Neuronal stem cell (in vitro differentiated cells): ENCODE measurements at regions not wholly inside any gene's neighbourhood (a gene's known extent, or its start where the extent isn't known, plus 50 kb on each side); places are given as distances from the start of the nearest gene placed in this dataset.

Experiments used
- DNase-seq: peaks from one replicate; pipeline ENCODE4 v3.0.0-alpha.2; 2013; ENCODE audit warnings: low spot score
- H2AFZ ChIP-seq: one replicate; pipeline ENCODE4 v1.6.1; 2013; ENCODE audit warnings: mild to moderate bottlenecking, low read length, inconsistent platforms
- H2AK5ac ChIP-seq: 2 replicates; pipeline ENCODE4 v1.6.1; 2013; ENCODE audit warnings: low read depth, mild to moderate bottlenecking, inconsistent platforms, low read length, moderate library complexity, mixed read lengths
- H2BK120ac ChIP-seq: 2 replicates; pipeline ENCODE4 v1.6.1; 2013; ENCODE audit warnings: low read depth, mild to moderate bottlenecking, inconsistent platforms, low read length, moderate library complexity, mixed read lengths
- H2BK12ac ChIP-seq: one replicate; pipeline ENCODE4 v1.6.1; 2013; ENCODE audit warnings: low read length, inconsistent platforms
- H2BK15ac ChIP-seq: 2 replicates; pipeline ENCODE4 v1.6.1; 2013; ENCODE audit warnings: mild to moderate bottlenecking, low read length, inconsistent platforms, mixed read lengths
- H2BK5ac ChIP-seq: one replicate; pipeline ENCODE4 v1.6.1; 2013; ENCODE audit warnings: inconsistent platforms, mild to moderate bottlenecking, low read length, moderate library complexity
- H3K14ac ChIP-seq: one replicate; pipeline ENCODE4 v1.6.1; 2013; ENCODE audit warnings: low read length, inconsistent platforms
- H3K18ac ChIP-seq: 2 replicates; pipeline ENCODE4 v1.6.1; 2013; ENCODE audit warnings: low read length, inconsistent platforms
- H3K23ac ChIP-seq: 2 replicates; pipeline ENCODE4 v1.6.1; 2013; ENCODE audit warnings: low read depth, mild to moderate bottlenecking, mixed read lengths, low read length, inconsistent platforms; ENCODE audit not compliant: poor library complexity
- H3K27ac ChIP-seq: replicated peaks from 3 replicates; pipeline ENCODE4 v1.5.1; 2013; ENCODE audit warnings: low read length, inconsistent platforms
- H3K27me3 ChIP-seq, 3 experiments: 2 replicates each; pipeline ENCODE4 v1.6.1; 2013; ENCODE audit warnings: low read length in 3 of 3, mild to moderate bottlenecking in 2 of 3, inconsistent platforms in 1 of 3, low read depth in 1 of 3, mixed read lengths in 1 of 3, moderate library complexity in 1 of 3; ENCODE audit not compliant: control insufficient read depth in 3 of 3, insufficient read depth in 3 of 3
- H3K36me3 ChIP-seq, 2 donors: replicated peaks in 1 of 2; 2 replicates each; pipeline ENCODE4 v1.6.1; 2013; ENCODE audit warnings: low read length in 2 of 2; ENCODE audit not compliant: control insufficient read depth in 2 of 2, insufficient read depth in 2 of 2
- H3K4ac ChIP-seq: 2 replicates; pipeline ENCODE4 v1.6.1; 2013; ENCODE audit warnings: inconsistent platforms, mild to moderate bottlenecking, low read length, moderate library complexity
- H3K4me1 ChIP-seq, 2 donors: 1 replicate in 1 of 2; 2 replicates in 1 of 2; pipeline ENCODE4 v1.6.1; 2013; ENCODE audit warnings: low read length in 2 of 2, low read depth in 1 of 2; ENCODE audit not compliant: control insufficient read depth in 2 of 2, insufficient read depth in 1 of 2
- H3K4me2 ChIP-seq: one replicate; pipeline ENCODE4 v1.6.1; 2013; ENCODE audit warnings: mild to moderate bottlenecking, low read length, inconsistent platforms; ENCODE audit not compliant: insufficient read depth, poor library complexity, severe bottlenecking
- H3K4me3 ChIP-seq, 2 donors: 2 replicates each; pipeline ENCODE4 v1.5.1; 2013; ENCODE audit warnings: low read length in 2 of 2, mild to moderate bottlenecking in 2 of 2, inconsistent platforms in 1 of 2, moderate library complexity in 1 of 2
- H3K79me1 ChIP-seq: one replicate; pipeline ENCODE4 v1.6.1; 2013; ENCODE audit warnings: low read depth, mild to moderate bottlenecking, inconsistent platforms, low read length, moderate library complexity
- H3K9ac ChIP-seq: one replicate; pipeline ENCODE4 v1.6.1; 2013; ENCODE audit warnings: mild to moderate bottlenecking, low read depth, low read length, inconsistent platforms; ENCODE audit not compliant: poor library complexity
- H3K9me3 ChIP-seq, 2 donors: replicated peaks in 1 of 2; 2 replicates each; pipeline versions ENCODE3 to v1.6.1; 2013; ENCODE audit warnings: low read length in 2 of 2, mild to moderate bottlenecking in 2 of 2, inconsistent platforms in 1 of 2, low read depth in 1 of 2, mixed read lengths in 1 of 2, moderate library complexity in 1 of 2; ENCODE audit not compliant: control insufficient read depth in 2 of 2, insufficient read depth in 1 of 2
- H4K8ac ChIP-seq: one replicate; pipeline ENCODE4 v1.6.1; 2013; ENCODE audit warnings: low read depth, mild to moderate bottlenecking, inconsistent platforms, low read length, moderate library complexity
- H4K91ac ChIP-seq: one replicate; pipeline ENCODE4 v1.6.1; 2013; ENCODE audit warnings: low read length, low read depth, mild to moderate bottlenecking, inconsistent platforms; ENCODE audit not compliant: poor library complexity
- WGBS, 2 donors: extraction: QIAGEN DNeasy Blood & Tissue Kit; methylation state at CpG; one replicate each; pipeline ENCODE4 v1.1.7; 2013; ENCODE audit warnings: missing lambda C conversion rate in 2 of 2, mixed read lengths in 1 of 2; ENCODE audit not compliant: insufficient read length in 2 of 2, insufficient replicate concordance in 1 of 2; ENCODE audit errors: extremely low coverage in 2 of 2; 5-methylcytosine and 5-hydroxymethylcytosine counted together

GRCh38 chr13:100986571-100986970 is 312.0 kb upstream of the TMTC4 start:
- Histone ChIP-seq H3K4me2 (no peak overlapping the region), H2AK5ac (no peak overlapping the region), H3K14ac (no peak overlapping the region), H3K36me3 (no peaks in the 10 kb centered on the region), H3K9me3 (peaks cover 0 to 2% of the 10 kb centered on the region in 2 donors), H3K27ac (no peak overlapping the region), H4K8ac (no peak overlapping the region), H3K23ac (no peak overlapping the region), H3K18ac (no peak overlapping the region), H2BK15ac (no peak overlapping the region), H3K4ac (no peak overlapping the region), H2AFZ (no peak overlapping the region), H3K27me3 (no peaks in the 10 kb centered on the region), H3K4me1 (peaks cover 2 to 5% of the 10 kb centered on the region in 2 donors), H3K4me3 (no peak overlapping the region), H4K91ac (no peak overlapping the region), H2BK12ac (no peak overlapping the region), H3K9ac (no peak overlapping the region), H3K79me1 (no peaks in the 10 kb centered on the region), H2BK5ac (no peak overlapping the region), H2BK120ac (no peak overlapping the region)
- WGBS, 2 donors = no CpG with 5 or more reads among the region's 1 CpG
- no peak for DNase-seq

GRCh38 chr13:100984085-100984705 is 309.6 kb upstream of the TMTC4 start:
- WGBS, 2 donors = no CpG with 5 or more reads among the region's 3 CpGs
- no peak overlapping the region for H3K27ac ChIP-seq
- no peak overlapping the region for H3K4me2 ChIP-seq
- no peak overlapping the region for H3K18ac ChIP-seq
- no peak overlapping the region for H2BK12ac ChIP-seq
- no peak for DNase-seq
- no peak overlapping the region for H3K23ac ChIP-seq
- peaks cover 2 to 5% of the 10 kb centered on the region in 2 donors for H3K4me1 ChIP-seq
- H3K9me3 ChIP-seq = peaks cover 0 to 2% of the 10 kb centered on the region in 2 donors
- no peak overlapping the region for H3K9ac ChIP-seq
- H3K14ac ChIP-seq = no peak overlapping the region
- no peaks in the 10 kb centered on the region for H3K79me1 ChIP-seq
- no peak overlapping the region for H2AFZ ChIP-seq
- H4K91ac ChIP-seq = no peak overlapping the region
- H3K4ac ChIP-seq = no peak overlapping the region
- no peak overlapping the region for H4K8ac ChIP-seq
- H2BK120ac ChIP-seq = no peak overlapping the region
- H2BK5ac ChIP-seq = no peak overlapping the region
- H3K4me3 ChIP-seq = no peak overlapping the region
- H3K27me3 ChIP-seq = no peaks in the 10 kb centered on the region
- H3K36me3 ChIP-seq = no peaks in the 10 kb centered on the region
- no peak overlapping the region for H2AK5ac ChIP-seq
- no peak overlapping the region for H2BK15ac ChIP-seq

- WGBS, 2 donors = no CpG with 5 or more reads among the region's 6 CpGs
These were observed 308.5 kb upstream of the TMTC4 start for GRCh38 chr13:100983111-100983510.

GRCh38 chr13:100980171-100980570 is 305.6 kb upstream of the TMTC4 start:
- Histone ChIP-seq H4K8ac (no peak overlapping the region), H3K4me2 (no peak overlapping the region), H3K14ac (no peak overlapping the region), H3K4me3 (no peak overlapping the region), H3K27ac (no peak overlapping the region), H2BK120ac (no peak overlapping the region), H2AFZ (no peak overlapping the region), H2AK5ac (no peak overlapping the region), H3K27me3 (no peaks in the 10 kb centered on the region), H2BK12ac (no peak overlapping the region), H3K79me1 (no peaks in the 10 kb centered on the region), H4K91ac (no peak overlapping the region), H3K18ac (no peak overlapping the region), H3K36me3 (no peaks in the 10 kb centered on the region), H3K9me3 (no peaks in the 10 kb centered on the region), H2BK5ac (no peak overlapping the region), H3K9ac (no peak overlapping the region), H3K23ac (no peak overlapping the region), H3K4ac (no peak overlapping the region), H3K4me1 (no peaks in the 10 kb centered on the region), H2BK15ac (no peak overlapping the region)
- no peak for DNase-seq

More at GRCh38 chr13:100983111-100983510, 308.5 kb upstream of the TMTC4 start:
- H3K9me3 ChIP-seq = peaks cover 0 to 2% of the 10 kb centered on the region in 2 donors
- H3K4me2 ChIP-seq = no peak overlapping the region
- no peak overlapping the region for H2AFZ ChIP-seq
- H2BK120ac ChIP-seq = no peak overlapping the region
- no peak overlapping the region for H3K9ac ChIP-seq
- no peak overlapping the region for H2BK5ac ChIP-seq
- DNase-seq = no peak
- H3K27me3 ChIP-seq = no peaks in the 10 kb centered on the region
- no peak overlapping the region for H4K91ac ChIP-seq
- no peak overlapping the region for H3K14ac ChIP-seq
- no peak overlapping the region for H3K4ac ChIP-seq
- H3K23ac ChIP-seq = no peak overlapping the region
- H3K18ac ChIP-seq = no peak overlapping the region
- no peak overlapping the region for H3K27ac ChIP-seq
- peaks cover 2 to 5% of the 10 kb centered on the region in 2 donors for H3K4me1 ChIP-seq
- H2BK12ac ChIP-seq = no peak overlapping the region
- H4K8ac ChIP-seq = no peak overlapping the region
- no peak overlapping the region for H2BK15ac ChIP-seq
- H3K36me3 ChIP-seq = no peaks in the 10 kb centered on the region
- no peaks in the 10 kb centered on the region for H3K79me1 ChIP-seq
- H2AK5ac ChIP-seq = no peak overlapping the region
- H3K4me3 ChIP-seq = no peak overlapping the region
